Naive thymus-derived CD4-positive, alpha-beta T cell (primary cell): ENCODE measurements at regions not wholly inside any gene's neighbourhood (a gene's known extent, or its start where the extent isn't known, plus 50 kb on each side); places are given as distances from the start of the nearest gene placed in this dataset.

Experiments used
- ATAC-seq: fragments of 150-1000 bp; cut with Tn5 transposase; 2 replicates; pipeline ENCODE4 v1.10.0; 2021; ENCODE audit warnings: mild to moderate bottlenecking, moderate library complexity
- CTCF ChIA-PET: fragments of 350-600 bp; sonication (Branson Sonifier 250); formaldehyde crosslinking; loops from one replicate; lab custom pipeline; 2021; ENCODE audit warnings: antibody characterized with exemption; lab: Charles Lee
- POLR2A ChIA-PET: fragments of 350-600 bp; sonication (Branson Sonifier 250); formaldehyde crosslinking; loops from one replicate; lab custom pipeline; 2021; ENCODE audit warnings: antibody characterized with exemption, inconsistent platforms; lab: Charles Lee
- DNase-seq, 9 donors: peaks; one replicate each; pipeline versions ENCODE4 v3.0.0 to v3.0.0-alpha.2; 2020 to 2022; ENCODE audit warnings: mixed read lengths in 1 of 9
- H3K27ac ChIP-seq: one replicate; pipeline ENCODE4 v1.7.0; 2013; ENCODE audit warnings: mild to moderate bottlenecking, low read depth, low read length, moderate library complexity
- H3K27me3 ChIP-seq, 2 donors: one replicate each; pipeline ENCODE4 v1.7.0; 2013; ENCODE audit warnings: low read length in 2 of 2, mild to moderate bottlenecking in 2 of 2, moderate library complexity in 2 of 2; ENCODE audit not compliant: control insufficient read depth in 2 of 2, insufficient read depth in 2 of 2
- H3K36me3 ChIP-seq, 3 experiments: 1 replicate in 2 of 3; 2 replicates in 1 of 3; pipeline ENCODE4 v1.7.0; 2013; ENCODE audit warnings: low read length in 3 of 3, mild to moderate bottlenecking in 3 of 3, moderate library complexity in 1 of 3; ENCODE audit not compliant: insufficient read depth in 3 of 3, control insufficient read depth in 2 of 3
- H3K4me1 ChIP-seq, 2 donors: one replicate each; pipeline ENCODE4 v1.7.0; 2013; ENCODE audit warnings: low read length in 2 of 2, mild to moderate bottlenecking in 2 of 2, moderate library complexity in 1 of 2; ENCODE audit not compliant: control insufficient read depth in 2 of 2, insufficient read depth in 2 of 2
- H3K4me3 ChIP-seq: 2 replicates; pipeline ENCODE4 v1.7.0; 2013; ENCODE audit warnings: mild to moderate bottlenecking, low read length
- H3K9me3 ChIP-seq, 3 experiments: 1 replicate in 2 of 3; 2 replicates in 1 of 3; pipeline ENCODE4 v1.7.0; 2013; ENCODE audit warnings: low read length in 3 of 3; ENCODE audit not compliant: control insufficient read depth in 2 of 3
- H3K27ac Mint-ChIP-seq, 9 donors: one replicate each; pipeline ENCODE4 v1.8.0; 2020 to 2022; ENCODE audit warnings: mixed read lengths in 9 of 9, mild to moderate bottlenecking in 8 of 9, moderate library complexity in 5 of 9, inconsistent platforms in 2 of 9
- H3K27me3 Mint-ChIP-seq, 5 donors: one replicate each; pipeline ENCODE4 v1.8.0; 2021 to 2022; ENCODE audit warnings: mixed read lengths in 5 of 5, mild to moderate bottlenecking in 1 of 5
- H3K36me3 Mint-ChIP-seq, 5 donors: one replicate each; pipeline ENCODE4 v1.8.0; 2020 to 2022; ENCODE audit warnings: mixed read lengths in 5 of 5, mild to moderate bottlenecking in 3 of 5, inconsistent platforms in 1 of 5
- H3K4me1 Mint-ChIP-seq, 7 donors: one replicate each; pipeline ENCODE4 v1.8.0; 2020 to 2022; ENCODE audit warnings: mixed read lengths in 7 of 7, mild to moderate bottlenecking in 3 of 7, inconsistent platforms in 1 of 7
- H3K4me3 Mint-ChIP-seq, 10 donors: one replicate each; pipeline ENCODE4 v1.8.0; 2020 to 2022; ENCODE audit warnings: mild to moderate bottlenecking in 10 of 10, mixed read lengths in 10 of 10, moderate library complexity in 6 of 10, inconsistent platforms in 2 of 10
- H3K9me3 Mint-ChIP-seq, 11 donors: one replicate each; pipeline ENCODE4 v1.8.0; 2020 to 2022; ENCODE audit warnings: mixed read lengths in 11 of 11, mild to moderate bottlenecking in 4 of 11, inconsistent platforms in 1 of 11, moderate library complexity in 1 of 11
- intact Hi-C, 2 donors: fragments of 100-400 bp; cut with micrococcal nuclease; formaldehyde crosslinking; loops; one replicate each; pipeline ENCODE4 v1.15.1; 2023

DNA sequence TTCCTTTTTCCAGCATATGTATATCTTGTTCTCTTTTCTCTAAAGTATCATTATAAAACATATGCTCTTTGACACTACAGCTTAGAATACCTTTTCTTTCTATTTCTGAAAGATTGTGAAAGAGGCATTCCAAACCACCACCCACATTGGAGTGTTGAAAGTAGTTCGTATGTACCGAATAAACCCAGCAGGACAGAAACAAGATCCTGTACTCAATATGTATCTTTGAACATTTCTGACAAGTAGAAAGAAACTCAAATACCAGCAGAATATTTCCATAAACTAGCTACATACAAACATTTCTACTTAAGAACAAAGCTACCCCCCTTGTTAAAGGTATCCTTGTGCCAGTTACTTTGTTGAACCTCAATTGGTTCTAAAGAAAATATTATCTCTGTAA lies 415.3 kb upstream of the ALCAM start:
- Histone ChIP-seq H3K4me1 (no peaks in the 10 kb centered on the region), H3K4me3 (no peak overlapping the region), H3K36me3 (no peaks in the 10 kb centered on the region), H3K27me3 (no peaks in the 10 kb centered on the region), H3K27ac (no peak overlapping the region), H3K9me3 (no peaks in the 10 kb centered on the region)
- ChIA-PET POLR2A (no interaction called here), CTCF (interaction anchor here (0.6 kb wide), 1 partner anchor 560 kb away, joined by 3 read pairs; no protein-coding TSS in a partner anchor)
- Mint-ChIP-seq H3K27ac (no peak overlapping the region), H3K4me3 (no peak overlapping the region), H3K27me3 (peaks cover 0 to 5% (median 0%) of the 10 kb centered on the region in 5 donors), H3K4me1 (no peaks in the 10 kb centered on the region), H3K9me3 (peaks cover 0 to 22% (median 0%) of the 10 kb centered on the region in 11 donors), H3K36me3 (no peaks in the 10 kb centered on the region)
- ATAC-seq (no peak), DNase-seq (no peak)
- intact Hi-C loops: no loop called here

DNA sequence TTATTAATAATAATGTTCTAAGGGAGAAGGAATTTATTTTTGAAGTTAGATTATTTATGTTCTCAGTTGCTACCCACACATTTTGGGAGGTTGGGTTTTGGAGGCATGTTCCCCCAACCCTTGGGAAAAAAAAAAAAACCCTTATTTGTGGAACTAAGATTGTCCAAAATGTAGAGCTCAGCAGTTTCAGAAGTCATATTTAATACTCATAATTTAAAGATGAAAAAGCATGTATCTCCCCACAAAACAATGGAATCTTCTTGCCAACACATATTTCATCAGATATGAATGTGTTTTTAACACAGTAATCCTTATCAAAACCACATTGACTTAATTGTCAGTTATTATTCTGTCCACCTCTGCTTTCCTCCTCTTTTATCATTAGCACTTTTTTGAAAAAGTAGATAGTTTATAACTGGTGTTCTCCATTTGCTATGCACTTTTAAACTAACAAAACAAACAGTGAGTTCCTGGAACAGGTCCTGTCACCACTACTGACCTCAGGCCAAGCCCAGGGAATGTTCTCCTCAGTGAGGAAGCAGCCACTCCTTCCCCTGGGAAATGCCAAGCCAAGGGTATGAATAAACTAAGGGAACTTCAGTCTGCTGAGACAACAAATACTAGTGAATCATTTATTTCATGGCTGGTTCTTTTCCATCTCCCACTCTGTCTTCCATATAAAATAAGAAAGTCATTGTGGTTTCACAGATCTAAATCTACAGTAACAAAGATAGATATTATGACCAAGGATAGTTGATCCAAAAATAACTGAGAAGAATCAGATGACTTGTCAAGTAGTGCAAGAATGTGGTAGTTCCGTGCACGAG lies 414.4 kb upstream of the ALCAM start:
- intact Hi-C loops: no loop called here
- CTCF ChIA-PET: no interaction called here
- H3K36me3 ChIP-seq: no peaks in the 10 kb centered on the region
- Mint-ChIP-seq H3K4me3 (no peak overlapping the region), H3K9me3 (peaks cover 0 to 16% (median 0%) of the 10 kb centered on the region in 11 donors), H3K36me3 (no peaks in the 10 kb centered on the region), H3K4me1 (no peaks in the 10 kb centered on the region), H3K27ac (no peak overlapping the region), H3K27me3 (peaks cover 0 to 5% (median 0%) of the 10 kb centered on the region in 5 donors)
- H3K4me3 ChIP-seq: no peak overlapping the region
- H3K27ac ChIP-seq: no peak overlapping the region
- DNase-seq (no peak), ATAC-seq (no peak)
- no peaks in the 10 kb centered on the region for H3K4me1 ChIP-seq
- POLR2A ChIA-PET: no interaction called here
- no peaks in the 10 kb centered on the region for H3K9me3 ChIP-seq
- no peaks in the 10 kb centered on the region for H3K27me3 ChIP-seq

DNA sequence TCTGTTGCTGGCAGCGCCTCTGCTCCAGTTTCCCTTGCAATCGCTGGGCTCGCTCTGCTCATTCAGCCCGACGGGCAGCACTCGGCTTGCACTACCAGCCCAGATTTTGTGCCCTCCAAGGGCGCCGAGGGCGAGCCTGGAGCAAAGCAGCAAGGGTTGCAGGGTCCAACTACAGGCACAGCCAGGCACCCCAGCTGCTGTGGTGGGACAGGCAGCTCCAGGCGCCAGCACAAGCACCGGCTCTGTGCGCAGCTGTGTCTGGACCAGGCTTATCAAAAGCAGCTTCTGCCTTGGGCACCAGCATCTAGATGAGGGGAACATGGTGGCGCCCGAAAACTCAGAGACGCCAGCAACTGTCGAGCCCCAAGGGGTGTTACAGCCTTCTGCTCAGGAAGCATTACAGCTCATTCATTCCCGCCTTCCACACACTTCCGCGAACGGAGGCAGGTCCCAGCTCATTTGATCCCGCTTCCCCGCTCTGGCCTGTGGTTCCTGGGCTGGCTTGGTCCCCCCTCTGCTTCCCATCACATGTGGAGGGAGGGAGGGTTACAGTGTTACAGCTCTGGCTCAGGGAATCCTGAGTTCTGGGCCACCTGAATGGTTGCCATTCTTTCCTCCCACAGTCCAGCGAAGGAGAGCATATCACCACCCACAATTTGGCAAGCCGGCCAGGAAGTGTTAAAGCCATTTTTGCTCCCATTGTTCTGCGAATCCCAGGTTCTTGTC lies 409.9 kb upstream of the ALCAM start:
- no peaks in the 10 kb centered on the region for H3K4me1 ChIP-seq
- Mint-ChIP-seq H3K27me3 (peaks cover 0 to 5% (median 0%) of the 10 kb centered on the region in 5 donors), H3K4me1 (no peaks in the 10 kb centered on the region), H3K4me3 (no peak overlapping the region), H3K27ac (no peak overlapping the region), H3K36me3 (no peaks in the 10 kb centered on the region), H3K9me3 (peaks cover 0 to 1% (median 0%) of the 10 kb centered on the region in 11 donors)
- CTCF ChIA-PET: no interaction called here
- H3K4me3 ChIP-seq: no peak overlapping the region
- POLR2A ChIA-PET: no interaction called here
- no peaks in the 10 kb centered on the region for H3K36me3 ChIP-seq
- no peaks in the 10 kb centered on the region for H3K27me3 ChIP-seq
- DNase-seq: no peak
- intact Hi-C loops: no loop called here
- no peak for ATAC-seq
- no peaks in the 10 kb centered on the region for H3K9me3 ChIP-seq
- no peak overlapping the region for H3K27ac ChIP-seq

DNA sequence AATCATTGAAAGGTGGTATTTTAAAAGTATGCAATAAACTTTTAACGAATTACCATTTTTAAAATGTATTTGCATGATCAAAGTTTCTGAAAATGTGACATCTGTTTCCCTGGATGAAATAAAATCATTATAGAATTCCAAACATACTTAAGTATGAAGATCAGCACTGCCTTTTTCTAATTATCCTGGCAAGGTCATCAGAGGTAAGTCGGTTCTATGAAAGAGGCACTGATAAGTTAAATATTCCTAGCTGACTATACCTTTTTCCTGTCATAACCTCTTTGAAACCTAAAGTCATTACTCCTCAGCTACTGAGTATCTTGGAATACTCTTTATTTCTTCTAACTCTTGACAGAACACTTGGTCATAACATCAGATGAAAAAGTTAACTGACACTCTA lies 406.1 kb upstream of the ALCAM start:
- Mint-ChIP-seq H3K4me3 (no peak overlapping the region), H3K27me3 (no peaks in the 10 kb centered on the region), H3K36me3 (no peaks in the 10 kb centered on the region), H3K27ac (no peak overlapping the region), H3K9me3 (peaks cover 0 to 1% (median 0%) of the 10 kb centered on the region in 11 donors), H3K4me1 (no peaks in the 10 kb centered on the region)
- intact Hi-C loops: no loop called here
- Histone ChIP-seq H3K4me1 (no peaks in the 10 kb centered on the region), H3K4me3 (no peak overlapping the region), H3K9me3 (no peaks in the 10 kb centered on the region), H3K27me3 (no peaks in the 10 kb centered on the region), H3K36me3 (no peaks in the 10 kb centered on the region), H3K27ac (no peak overlapping the region)
- ChIA-PET POLR2A (no interaction called here), CTCF (no interaction called here)
- DNase-seq: no peak
- ATAC-seq: no peak

DNA sequence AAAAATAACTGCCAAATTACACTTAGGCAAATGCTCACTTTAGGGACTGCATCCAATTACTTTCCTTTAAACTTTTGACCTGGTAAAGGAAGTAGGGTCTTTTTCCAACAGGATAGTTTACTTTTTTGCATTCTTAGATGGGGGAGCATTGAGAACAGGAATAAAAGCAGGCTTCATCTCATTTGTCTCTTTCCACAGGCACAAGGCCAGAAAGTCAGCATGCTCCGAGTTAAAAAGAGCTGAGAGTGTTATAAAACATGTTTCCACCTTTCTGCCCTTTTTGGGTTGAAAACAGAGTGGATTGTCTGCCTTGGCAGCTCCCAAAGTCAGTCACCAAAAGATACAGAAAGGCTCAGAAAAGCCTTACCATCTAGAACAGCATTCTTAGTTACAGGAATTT lies 404.9 kb upstream of the ALCAM start:
- H3K27me3 ChIP-seq: no peaks in the 10 kb centered on the region

DNA sequence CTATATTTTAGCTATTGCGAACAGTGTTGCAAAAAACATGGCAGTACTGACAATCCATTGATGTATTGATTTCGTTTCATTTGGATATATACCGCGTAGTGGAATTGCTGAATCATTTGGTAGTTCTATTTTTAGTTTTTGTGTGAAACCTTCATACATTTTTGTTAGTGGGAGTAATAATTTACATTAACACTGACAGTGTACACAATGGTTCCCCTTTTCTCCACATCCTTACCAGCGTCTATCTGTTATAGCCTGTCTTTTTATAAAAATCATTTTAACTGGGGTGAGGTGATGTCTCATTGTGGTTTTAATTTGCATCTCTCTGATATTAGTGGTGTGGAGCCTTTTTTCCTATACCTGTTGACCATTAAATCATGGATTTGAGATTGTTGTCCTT lies 392.4 kb upstream of the ALCAM start:
- Histone ChIP-seq H3K36me3 (no peaks in the 10 kb centered on the region), H3K4me3 (no peak overlapping the region), H3K4me1 (no peaks in the 10 kb centered on the region), H3K27ac (no peak overlapping the region), H3K9me3 (no peaks in the 10 kb centered on the region), H3K27me3 (no peaks in the 10 kb centered on the region)
- ChIA-PET POLR2A (no interaction called here), CTCF (no interaction called here)
- no peak for ATAC-seq
- intact Hi-C loops: no loop called here
- DNase-seq: no peak
- no peak overlapping the region for H3K27ac Mint-ChIP-seq
- no peaks in the 10 kb centered on the region for H3K4me1 Mint-ChIP-seq
- no peak overlapping the region for H3K4me3 Mint-ChIP-seq
- H3K27me3 Mint-ChIP-seq: peaks cover 0 to 4% (median 0%) of the 10 kb centered on the region in 5 donors
- peaks cover 0 to 8% (median 2%) of the 10 kb centered on the region in 11 donors for H3K9me3 Mint-ChIP-seq
- no peaks in the 10 kb centered on the region for H3K36me3 Mint-ChIP-seq

More for the DNA sequence above, 404.9 kb upstream of the ALCAM start:
- DNase-seq: no peak
- ChIA-PET CTCF (no interaction called here), POLR2A (no interaction called here)
- Histone ChIP-seq H3K36me3 (no peaks in the 10 kb centered on the region), H3K9me3 (no peaks in the 10 kb centered on the region), H3K27ac (no peak overlapping the region), H3K4me1 (no peaks in the 10 kb centered on the region), H3K4me3 (no peak overlapping the region)
- Mint-ChIP-seq H3K27ac (no peak overlapping the region), H3K9me3 (peaks cover 0 to 1% (median 0%) of the 10 kb centered on the region in 11 donors), H3K4me3 (no peak overlapping the region), H3K27me3 (no peaks in the 10 kb centered on the region), H3K4me1 (no peaks in the 10 kb centered on the region), H3K36me3 (no peaks in the 10 kb centered on the region)
- no peak for ATAC-seq
- intact Hi-C loops: no loop called here
